ENCODE measurements at regions not wholly inside any gene's neighbourhood (a gene's known extent, or its start where the extent isn't known, plus 50 kb on each side); places are given as distances from the start of the nearest gene placed in this dataset.

DNA sequence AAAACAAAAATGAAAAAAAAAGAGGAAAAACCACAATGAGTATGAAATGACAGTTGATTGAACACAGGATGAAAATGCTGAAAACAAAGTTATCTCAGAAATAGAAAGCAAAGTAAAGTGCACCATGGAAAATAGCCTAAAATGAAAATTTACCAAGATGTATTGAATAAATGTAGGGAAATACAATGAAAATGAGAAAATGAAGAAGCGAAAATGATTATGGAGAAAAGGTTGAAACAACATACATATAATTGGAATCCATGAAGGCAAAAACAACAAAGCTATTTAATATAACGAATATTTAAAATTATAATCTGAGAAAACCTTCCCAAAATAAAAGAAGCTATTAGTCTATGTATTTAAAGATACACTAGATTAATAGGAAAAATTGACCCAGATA lies 147.4 kb downstream of the TMEM18 start:
- TF ChIP-seq, protein P1, sequence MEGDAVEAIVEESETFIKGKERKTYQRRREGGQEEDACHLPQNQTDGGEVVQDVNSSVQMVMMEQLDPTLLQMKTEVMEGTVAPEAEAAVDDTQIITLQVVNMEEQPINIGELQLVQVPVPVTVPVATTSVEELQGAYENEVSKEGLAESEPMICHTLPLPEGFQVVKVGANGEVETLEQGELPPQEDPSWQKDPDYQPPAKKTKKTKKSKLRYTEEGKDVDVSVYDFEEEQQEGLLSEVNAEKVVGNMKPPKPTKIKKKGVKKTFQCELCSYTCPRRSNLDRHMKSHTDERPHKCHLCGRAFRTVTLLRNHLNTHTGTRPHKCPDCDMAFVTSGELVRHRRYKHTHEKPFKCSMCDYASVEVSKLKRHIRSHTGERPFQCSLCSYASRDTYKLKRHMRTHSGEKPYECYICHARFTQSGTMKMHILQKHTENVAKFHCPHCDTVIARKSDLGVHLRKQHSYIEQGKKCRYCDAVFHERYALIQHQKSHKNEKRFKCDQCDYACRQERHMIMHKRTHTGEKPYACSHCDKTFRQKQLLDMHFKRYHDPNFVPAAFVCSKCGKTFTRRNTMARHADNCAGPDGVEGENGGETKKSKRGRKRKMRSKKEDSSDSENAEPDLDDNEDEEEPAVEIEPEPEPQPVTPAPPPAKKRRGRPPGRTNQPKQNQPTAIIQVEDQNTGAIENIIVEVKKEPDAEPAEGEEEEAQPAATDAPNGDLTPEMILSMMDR (IDR thresholded peaks at IDR 0.05), result no peak
- no peak for TF ChIP-seq EP300 (IDR thresholded peaks at IDR 0.05)

All from upper lobe of left lung (tissue), 4 donors.